Mesenchymal stem cell (in vitro differentiated cells and primary cell): ENCODE measurements at regions not wholly inside any gene's neighbourhood (a gene's known extent, or its start where the extent isn't known, plus 50 kb on each side); places are given as distances from the start of the nearest gene placed in this dataset.

Source experiments
- DNase-seq: peaks from one replicate; pipeline ENCODE4 v3.0.0-alpha.2; 2013
- H2AFZ ChIP-seq: one replicate; pipeline ENCODE4 v1.6.1; 2013; ENCODE audit warnings: low read depth, mild to moderate bottlenecking, control low read depth, inconsistent platforms, low read length, moderate library complexity
- H2AK5ac ChIP-seq: 2 replicates; pipeline ENCODE4 v1.6.1; 2013; ENCODE audit warnings: low read length, moderate library complexity, mild to moderate bottlenecking, inconsistent platforms; ENCODE audit not compliant: severe bottlenecking
- H2BK120ac ChIP-seq: one replicate; pipeline ENCODE4 v1.6.1; 2013; ENCODE audit warnings: low read depth, mild to moderate bottlenecking, inconsistent platforms, low read length, moderate library complexity
- H2BK12ac ChIP-seq, 2 experiments: one replicate each; pipeline ENCODE4 v1.6.1; 2013; ENCODE audit warnings: inconsistent platforms in 2 of 2, low read length in 2 of 2, mild to moderate bottlenecking in 2 of 2, moderate library complexity in 2 of 2, control low read depth in 1 of 2
- H2BK15ac ChIP-seq: one replicate; pipeline ENCODE4 v1.6.1; 2013; ENCODE audit warnings: mild to moderate bottlenecking, low read depth, inconsistent platforms; ENCODE audit not compliant: poor library complexity, severe bottlenecking
- H2BK5ac ChIP-seq: 2 replicates; pipeline ENCODE4 v1.6.1; 2013; ENCODE audit warnings: low read depth, mild to moderate bottlenecking, low read length, control low read depth, inconsistent platforms; ENCODE audit not compliant: poor library complexity, severe bottlenecking
- H3K14ac ChIP-seq, 2 experiments: one replicate each; pipeline ENCODE4 v1.6.1; 2013; ENCODE audit warnings: inconsistent platforms in 2 of 2, low read length in 2 of 2, control low read depth in 1 of 2, mild to moderate bottlenecking in 1 of 2, moderate library complexity in 1 of 2
- H3K18ac ChIP-seq, 2 experiments: one replicate each; pipeline ENCODE4 v1.6.1; 2013; ENCODE audit warnings: inconsistent platforms in 2 of 2, low read length in 2 of 2, control low read depth in 1 of 2, low read depth in 1 of 2, mild to moderate bottlenecking in 1 of 2
- H3K23ac ChIP-seq, 2 experiments: one replicate each; pipeline ENCODE4 v1.6.1; 2013; ENCODE audit warnings: inconsistent platforms in 2 of 2, low read length in 2 of 2, mild to moderate bottlenecking in 2 of 2, moderate library complexity in 2 of 2, control low read depth in 1 of 2
- H3K27ac ChIP-seq: 2 replicates; pipeline ENCODE4 v1.5.1; 2013; ENCODE audit warnings: mild to moderate bottlenecking, moderate library complexity, low read length, control low read depth, inconsistent platforms; ENCODE audit not compliant: poor library complexity, severe bottlenecking
- H3K27me3 ChIP-seq, 2 experiments: 2 replicates each; pipeline versions ENCODE4 v1.6.1 to v1.7.0; 2013; ENCODE audit warnings: low read length in 2 of 2, mild to moderate bottlenecking in 2 of 2, moderate library complexity in 2 of 2, control low read depth in 1 of 2, inconsistent platforms in 1 of 2; ENCODE audit not compliant: control insufficient read depth in 1 of 2, insufficient read depth in 1 of 2
- H3K36me3 ChIP-seq, 2 experiments: 2 replicates each; pipeline versions ENCODE4 v1.6.1 to v1.7.0; 2013; ENCODE audit warnings: low read length in 2 of 2, control low read depth in 1 of 2, inconsistent platforms in 1 of 2, low read depth in 1 of 2, mild to moderate bottlenecking in 1 of 2; ENCODE audit not compliant: insufficient read depth in 2 of 2, control insufficient read depth in 1 of 2
- H3K4ac ChIP-seq, 2 experiments: one replicate each; pipeline ENCODE4 v1.6.1; 2013; ENCODE audit warnings: inconsistent platforms in 2 of 2, low read length in 2 of 2, mild to moderate bottlenecking in 2 of 2, moderate library complexity in 2 of 2, control low read depth in 1 of 2, low read depth in 1 of 2
- H3K4me1 ChIP-seq: 2 replicates; pipeline ENCODE4 v1.6.1; 2013; ENCODE audit warnings: low read depth, low read length, control low read depth; ENCODE audit not compliant: control insufficient read depth, insufficient read depth
- H3K4me2 ChIP-seq: 2 replicates; pipeline ENCODE4 v1.6.1; 2013; ENCODE audit warnings: low read length, mild to moderate bottlenecking, inconsistent platforms; ENCODE audit not compliant: poor library complexity, severe bottlenecking
- H3K4me3 ChIP-seq, 2 experiments: 2 replicates each; pipeline versions ENCODE4 v1.5.1 to v1.7.0; 2013; ENCODE audit warnings: low read length in 2 of 2, mild to moderate bottlenecking in 2 of 2, control low read depth in 1 of 2, low read depth in 1 of 2; ENCODE audit not compliant: insufficient read depth in 1 of 2
- H3K79me1 ChIP-seq: replicated peaks from 2 replicates; pipeline ENCODE4 v1.6.1; 2013; ENCODE audit warnings: mild to moderate bottlenecking, control low read depth, low read length, inconsistent platforms; ENCODE audit not compliant: poor library complexity, severe bottlenecking
- H3K9ac ChIP-seq: 2 replicates; pipeline ENCODE4 v1.7.0; 2013; ENCODE audit warnings: mild to moderate bottlenecking, low read length, moderate library complexity
- H3K9me3 ChIP-seq: 2 replicates; pipeline ENCODE4 v1.7.0; 2013; ENCODE audit warnings: mild to moderate bottlenecking, low read length; ENCODE audit not compliant: control insufficient read depth
- H4K8ac ChIP-seq: one replicate; pipeline ENCODE4 v1.6.1; 2013; ENCODE audit warnings: inconsistent platforms, mild to moderate bottlenecking, low read length, moderate library complexity
- H4K91ac ChIP-seq: one replicate; pipeline ENCODE4 v1.6.1; 2013; ENCODE audit warnings: mild to moderate bottlenecking, low read length, inconsistent platforms
- WGBS: methylation state at CpG from one replicate; pipeline ENCODE4 v1.1.7; 2013; ENCODE audit warnings: mixed read lengths; 5-methylcytosine and 5-hydroxymethylcytosine counted together

DNA sequence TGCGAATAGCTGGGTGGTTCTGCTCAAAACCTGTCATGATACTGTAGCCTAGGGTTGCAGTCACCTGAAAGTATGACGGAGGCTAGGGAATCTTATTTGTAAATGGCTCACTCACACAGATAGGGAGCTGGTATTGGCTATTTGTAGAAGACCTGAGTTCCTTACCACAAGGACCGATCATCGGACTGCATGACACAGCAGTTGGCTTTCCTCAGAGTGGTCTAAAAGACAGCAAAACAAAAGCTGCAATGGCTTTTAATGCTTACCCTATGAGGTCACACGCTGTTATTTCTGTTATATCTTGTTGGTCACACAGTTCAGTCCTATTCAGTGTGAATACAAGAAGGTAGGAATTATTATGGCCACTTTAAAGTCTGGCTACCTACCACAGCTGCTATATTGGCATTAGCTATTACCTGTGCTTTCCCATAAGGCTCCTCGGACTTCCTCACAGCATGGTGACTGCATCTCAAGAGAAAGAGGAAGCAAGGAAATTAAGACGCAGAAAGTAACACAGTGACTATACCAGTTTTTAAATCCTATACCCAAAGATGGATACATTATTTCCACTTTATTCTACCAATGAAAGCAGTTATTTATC lies 68.4 kb upstream of the LRRC7 start:
- H2BK5ac ChIP-seq: no peak overlapping the region
- no peaks in the 10 kb centered on the region for H3K79me1 ChIP-seq
- no peak overlapping the region for H2AK5ac ChIP-seq
- no peak overlapping the region for H3K4me2 ChIP-seq
- DNase-seq: no peak
- no peak overlapping the region for H3K18ac ChIP-seq
- WGBS: 91% methylated on average over 6 of the region's 7 CpGs
- H3K14ac ChIP-seq: no peak overlapping the region
- no peaks in the 10 kb centered on the region for H3K9me3 ChIP-seq
- H2BK12ac ChIP-seq: no peak overlapping the region
- H3K27ac ChIP-seq: no peak overlapping the region
- no peak overlapping the region for H3K4me3 ChIP-seq
- no peak overlapping the region for H4K91ac ChIP-seq
- no peaks in the 10 kb centered on the region for H3K36me3 ChIP-seq
- no peak overlapping the region for H4K8ac ChIP-seq
- H2BK15ac ChIP-seq: no peak overlapping the region
- H2BK120ac ChIP-seq: no peak overlapping the region
- H3K9ac ChIP-seq: no peak overlapping the region
- no peak overlapping the region for H2AFZ ChIP-seq
- H3K27me3 ChIP-seq: no peaks in the 10 kb centered on the region
- no peak overlapping the region for H3K4ac ChIP-seq
- no peaks in the 10 kb centered on the region for H3K4me1 ChIP-seq
- no peak overlapping the region for H3K23ac ChIP-seq

DNA sequence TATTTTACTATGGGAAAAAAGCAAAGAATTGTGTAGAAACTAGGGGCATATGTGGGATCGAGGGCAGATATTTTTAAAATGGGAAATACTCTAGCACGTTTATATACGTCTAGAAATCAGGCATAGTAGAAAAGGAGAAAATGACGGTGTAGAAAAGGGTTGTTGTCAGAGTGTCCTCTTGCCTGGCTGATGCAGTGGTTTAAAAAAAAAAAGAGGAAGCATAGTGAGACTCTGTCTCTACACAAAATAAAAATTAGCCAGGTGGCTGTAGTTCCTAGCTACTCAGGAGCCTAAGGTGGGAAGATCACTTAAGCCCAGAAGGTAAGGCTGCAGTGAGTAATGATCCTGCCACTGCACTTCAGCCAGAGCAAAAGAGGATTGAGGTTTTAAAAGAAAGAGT lies 64.7 kb upstream of the LRRC7 start:
- Histone ChIP-seq H2BK15ac (no peak overlapping the region), H2AFZ (no peak overlapping the region), H2AK5ac (no peak overlapping the region), H4K91ac (no peak overlapping the region), H3K14ac (no peak overlapping the region), H2BK12ac (no peak overlapping the region), H3K18ac (no peak overlapping the region), H4K8ac (no peak overlapping the region), H3K23ac (no peak overlapping the region), H3K4me1 (no peaks in the 10 kb centered on the region), H2BK120ac (no peak overlapping the region), H3K36me3 (no peaks in the 10 kb centered on the region), H3K4ac (no peak overlapping the region), H3K4me2 (no peak overlapping the region), H3K79me1 (no peaks in the 10 kb centered on the region), H3K9ac (no peak overlapping the region), H3K27me3 (no peaks in the 10 kb centered on the region), H3K4me3 (no peak overlapping the region), H2BK5ac (no peak overlapping the region), H3K9me3 (no peaks in the 10 kb centered on the region), H3K27ac (no peak overlapping the region)
- WGBS: 93% methylated on average over 4 of the region's 4 CpGs
- DNase-seq: no peak

DNA sequence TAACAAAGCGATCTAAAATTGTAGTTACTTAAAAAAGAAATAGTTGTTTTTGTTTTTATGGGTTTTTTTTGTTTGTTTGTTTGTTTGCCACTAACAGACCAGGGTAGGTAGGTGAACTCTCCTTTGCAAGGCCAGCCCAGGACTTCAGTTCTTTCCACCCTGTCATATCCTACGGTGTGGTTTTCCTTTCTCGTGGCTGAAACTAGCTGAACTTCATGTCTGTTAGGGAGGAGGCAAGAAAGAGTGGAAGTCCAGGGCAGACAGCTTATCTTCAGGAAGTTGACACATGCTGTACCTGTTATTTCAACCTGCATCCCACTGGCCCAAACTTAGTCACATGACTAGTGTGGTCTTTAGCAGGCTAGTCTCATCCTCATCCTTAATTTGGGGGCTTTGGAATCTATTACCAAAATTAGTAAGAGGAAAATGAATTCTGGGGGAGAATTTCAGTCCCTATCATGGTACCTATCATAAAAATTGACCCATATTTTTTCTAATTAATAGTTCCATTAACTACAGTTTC lies 62.9 kb upstream of the LRRC7 start:
- H2BK5ac ChIP-seq: no peak overlapping the region
- H3K4me3 ChIP-seq: no peak overlapping the region
- no peaks in the 10 kb centered on the region for H3K4me1 ChIP-seq
- WGBS: no CpG with 5 or more reads among the region's 3 CpGs
- no peak overlapping the region for H2AK5ac ChIP-seq
- DNase-seq: no peak
- no peak overlapping the region for H3K4me2 ChIP-seq
- no peak overlapping the region for H4K8ac ChIP-seq
- no peaks in the 10 kb centered on the region for H3K79me1 ChIP-seq
- H3K36me3 ChIP-seq: no peaks in the 10 kb centered on the region
- no peak overlapping the region for H2BK15ac ChIP-seq
- no peak overlapping the region for H2BK120ac ChIP-seq
- no peak overlapping the region for H3K23ac ChIP-seq
- no peak overlapping the region for H3K14ac ChIP-seq
- H3K4ac ChIP-seq: no peak overlapping the region
- no peak overlapping the region for H3K27ac ChIP-seq
- H4K91ac ChIP-seq: no peak overlapping the region
- H3K9me3 ChIP-seq: no peaks in the 10 kb centered on the region
- no peak overlapping the region for H2BK12ac ChIP-seq
- H2AFZ ChIP-seq: no peak overlapping the region
- H3K9ac ChIP-seq: no peak overlapping the region
- H3K27me3 ChIP-seq: peaks cover 0 to 1% of the 10 kb centered on the region in 2 experiments
- H3K18ac ChIP-seq: no peak overlapping the region

DNA sequence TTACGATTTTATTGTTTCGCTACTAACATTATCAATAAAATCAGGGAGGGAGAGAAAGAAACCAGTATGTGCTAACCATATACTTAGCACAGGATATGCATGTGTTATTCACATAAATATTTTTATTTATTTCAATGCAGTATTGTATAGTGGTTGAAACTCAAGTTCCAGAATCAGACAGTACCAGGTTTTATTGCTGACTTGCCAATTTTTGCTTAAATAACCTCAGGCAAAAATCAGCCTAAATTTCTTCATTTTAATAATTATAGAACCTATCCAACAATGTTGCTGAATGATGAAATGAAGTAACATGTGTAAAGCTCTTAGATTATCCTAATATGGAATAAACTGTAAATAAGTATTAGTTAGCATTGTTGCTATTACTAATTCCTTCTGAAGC lies 61.4 kb upstream of the LRRC7 start:
- Histone ChIP-seq H2AK5ac (no peak overlapping the region), H2BK15ac (no peak overlapping the region), H3K27me3 (peaks cover 0 to 4% of the 10 kb centered on the region in 2 experiments), H3K4ac (no peak overlapping the region), H3K27ac (no peak overlapping the region), H3K79me1 (no peaks in the 10 kb centered on the region), H3K9ac (no peak overlapping the region), H3K36me3 (no peaks in the 10 kb centered on the region), H2BK5ac (no peak overlapping the region), H2BK12ac (no peak overlapping the region), H2BK120ac (no peak overlapping the region), H4K91ac (no peak overlapping the region), H3K4me3 (no peak overlapping the region), H3K9me3 (no peaks in the 10 kb centered on the region), H3K4me1 (no peaks in the 10 kb centered on the region), H2AFZ (no peak overlapping the region), H3K14ac (no peak overlapping the region), H3K23ac (no peak overlapping the region), H3K4me2 (no peak overlapping the region), H4K8ac (no peak overlapping the region), H3K18ac (no peak overlapping the region)
- no peak for DNase-seq
- no CpG with 5 or more reads among the region's 2 CpGs for WGBS
